PC-3 (cell line): ENCODE measurements at regions not wholly inside any gene's neighbourhood (a gene's known extent, or its start where the extent isn't known, plus 50 kb on each side); places are given as distances from the start of the nearest gene placed in this dataset.

ENCODE experiments used
- EZH2 ChIP-seq: fragments of 300-600 bp; sonication (generic); IDR thresholded peaks from one replicate; pipeline ENCODE4 v1.6.1; 2017; ENCODE audit warnings: antibody characterized with exemption, mild to moderate bottlenecking, low read length; ENCODE audit not compliant: unreplicated experiment
- TF ChIP-seq, protein P1 (sequence below): fragments of 300-600 bp; sonication (generic); conservative IDR thresholded peaks from 2 replicates; pipeline ENCODE4 v1.5.1; 2017; ENCODE audit warnings: antibody characterized with exemption, low read depth, mild to moderate bottlenecking, low read length

DNA sequence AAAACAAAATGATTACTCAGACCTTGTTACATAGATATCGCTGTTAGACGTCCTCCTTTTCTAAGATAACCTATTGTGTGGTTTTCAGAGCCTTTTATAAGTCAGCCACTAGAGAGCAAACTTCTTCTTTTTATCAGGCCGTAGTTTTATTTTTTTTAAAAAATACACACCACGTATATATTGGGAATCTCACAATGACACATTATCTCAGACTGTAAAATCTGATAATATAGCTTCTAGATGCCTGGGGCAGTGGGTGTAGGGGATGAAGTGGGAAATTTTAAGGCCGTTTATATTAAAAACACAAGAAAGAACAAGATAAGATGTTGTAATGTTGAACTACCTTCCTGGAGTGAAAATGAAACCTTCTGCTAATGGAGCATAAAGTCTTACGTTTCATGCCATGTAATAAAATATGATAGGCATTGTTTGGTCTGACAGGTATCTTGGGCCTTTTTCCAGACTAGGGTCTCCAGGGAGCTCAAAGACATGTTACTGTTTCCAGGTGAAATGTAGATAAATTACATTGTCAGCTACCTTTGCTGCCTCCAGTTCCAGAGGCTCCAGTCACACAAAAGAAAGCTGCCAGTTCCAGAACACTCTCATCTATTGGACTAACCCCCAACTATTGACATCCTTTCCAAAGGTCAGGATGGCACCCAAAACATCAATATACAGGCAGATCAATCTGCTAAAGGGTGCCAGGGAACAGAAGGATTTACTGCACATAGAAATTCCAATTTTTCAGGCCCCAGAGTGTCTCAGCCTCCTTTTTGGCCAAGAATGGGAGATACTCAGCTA is 130.2 kb upstream of the AKIRIN2 start:
- TF ChIP-seq, protein P1, sequence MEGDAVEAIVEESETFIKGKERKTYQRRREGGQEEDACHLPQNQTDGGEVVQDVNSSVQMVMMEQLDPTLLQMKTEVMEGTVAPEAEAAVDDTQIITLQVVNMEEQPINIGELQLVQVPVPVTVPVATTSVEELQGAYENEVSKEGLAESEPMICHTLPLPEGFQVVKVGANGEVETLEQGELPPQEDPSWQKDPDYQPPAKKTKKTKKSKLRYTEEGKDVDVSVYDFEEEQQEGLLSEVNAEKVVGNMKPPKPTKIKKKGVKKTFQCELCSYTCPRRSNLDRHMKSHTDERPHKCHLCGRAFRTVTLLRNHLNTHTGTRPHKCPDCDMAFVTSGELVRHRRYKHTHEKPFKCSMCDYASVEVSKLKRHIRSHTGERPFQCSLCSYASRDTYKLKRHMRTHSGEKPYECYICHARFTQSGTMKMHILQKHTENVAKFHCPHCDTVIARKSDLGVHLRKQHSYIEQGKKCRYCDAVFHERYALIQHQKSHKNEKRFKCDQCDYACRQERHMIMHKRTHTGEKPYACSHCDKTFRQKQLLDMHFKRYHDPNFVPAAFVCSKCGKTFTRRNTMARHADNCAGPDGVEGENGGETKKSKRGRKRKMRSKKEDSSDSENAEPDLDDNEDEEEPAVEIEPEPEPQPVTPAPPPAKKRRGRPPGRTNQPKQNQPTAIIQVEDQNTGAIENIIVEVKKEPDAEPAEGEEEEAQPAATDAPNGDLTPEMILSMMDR, result peak; percentile 69
- TF ChIP-seq EZH2, result no peak
